DOHH2 (cell line): ENCODE measurements at regions not wholly inside any gene's neighbourhood (a gene's known extent, or its start where the extent isn't known, plus 50 kb on each side); places are given as distances from the start of the nearest gene placed in this dataset.

Experiments used
- EZH2phosphoT487 ChIP-seq: fragments of 200-600 bp; sonication (generic); IDR thresholded peaks from 2 replicates; pipeline ENCODE4 v1.6.1; 2017; ENCODE audit warnings: borderline replicate concordance, mild to moderate bottlenecking, antibody characterized with exemption, low read length, moderate library complexity, mixed read lengths
- TF ChIP-seq, protein P1 (sequence below): fragments of 200-600 bp; sonication (generic); IDR thresholded peaks from one replicate; pipeline ENCODE4 v1.5.1; 2014; ENCODE audit warnings: antibody characterized with exemption, mild to moderate bottlenecking, low read depth, low read length; ENCODE audit not compliant: poor library complexity, severe bottlenecking

DNA sequence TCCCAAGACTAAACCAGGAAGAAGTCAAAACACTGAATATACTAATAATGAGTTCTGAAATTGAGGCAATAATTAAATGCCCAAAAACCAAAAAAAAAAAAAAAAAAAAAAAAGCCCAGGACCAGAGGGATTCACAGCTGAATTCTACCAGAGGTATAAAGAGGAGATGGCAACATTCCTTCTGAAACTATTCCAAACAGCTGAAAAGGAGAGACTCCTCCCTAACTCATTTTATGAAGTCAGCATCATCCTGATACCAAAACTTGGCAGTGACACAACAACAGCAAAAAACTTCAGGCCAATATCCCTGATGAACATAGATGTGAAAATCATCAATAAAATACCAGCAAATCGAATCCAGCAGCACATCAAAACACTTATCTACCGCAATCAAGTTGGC lies 108.5 kb upstream of the COL3A1 start:
- TF ChIP-seq, protein P1, sequence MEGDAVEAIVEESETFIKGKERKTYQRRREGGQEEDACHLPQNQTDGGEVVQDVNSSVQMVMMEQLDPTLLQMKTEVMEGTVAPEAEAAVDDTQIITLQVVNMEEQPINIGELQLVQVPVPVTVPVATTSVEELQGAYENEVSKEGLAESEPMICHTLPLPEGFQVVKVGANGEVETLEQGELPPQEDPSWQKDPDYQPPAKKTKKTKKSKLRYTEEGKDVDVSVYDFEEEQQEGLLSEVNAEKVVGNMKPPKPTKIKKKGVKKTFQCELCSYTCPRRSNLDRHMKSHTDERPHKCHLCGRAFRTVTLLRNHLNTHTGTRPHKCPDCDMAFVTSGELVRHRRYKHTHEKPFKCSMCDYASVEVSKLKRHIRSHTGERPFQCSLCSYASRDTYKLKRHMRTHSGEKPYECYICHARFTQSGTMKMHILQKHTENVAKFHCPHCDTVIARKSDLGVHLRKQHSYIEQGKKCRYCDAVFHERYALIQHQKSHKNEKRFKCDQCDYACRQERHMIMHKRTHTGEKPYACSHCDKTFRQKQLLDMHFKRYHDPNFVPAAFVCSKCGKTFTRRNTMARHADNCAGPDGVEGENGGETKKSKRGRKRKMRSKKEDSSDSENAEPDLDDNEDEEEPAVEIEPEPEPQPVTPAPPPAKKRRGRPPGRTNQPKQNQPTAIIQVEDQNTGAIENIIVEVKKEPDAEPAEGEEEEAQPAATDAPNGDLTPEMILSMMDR, result no peak
- no peak for TF ChIP-seq EZH2phosphoT487
